ENCODE measurements at regions not wholly inside any gene's neighbourhood (a gene's known extent, or its start where the extent isn't known, plus 50 kb on each side); places are given as distances from the start of the nearest gene placed in this dataset.

DNA sequence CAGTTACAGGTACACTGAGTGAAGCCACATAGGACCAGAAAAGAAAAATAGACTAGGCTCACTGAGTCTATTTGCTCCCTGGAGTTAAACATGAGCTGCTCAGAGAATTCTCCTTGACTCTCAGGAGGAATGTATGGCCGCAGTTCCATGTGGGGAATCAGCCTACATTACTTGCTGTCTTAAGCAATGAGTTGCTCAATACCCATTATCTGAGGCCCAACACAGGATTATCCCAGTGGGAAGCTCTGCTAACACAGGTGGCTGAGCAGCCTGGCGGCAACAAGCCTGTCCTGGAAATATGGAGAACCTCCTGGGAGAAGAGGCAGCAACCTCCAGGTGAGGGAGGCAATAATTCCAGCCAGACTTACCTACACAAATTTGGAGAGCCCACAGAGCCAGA lies 177.5 kb upstream of the NREP start:
- no peaks in the 10 kb centered on the region for H3K36me3 ChIP-seq (ENCODE audit: insufficient read depth, low read length)
- Mint-ChIP-seq H3K4me3 (no peak overlapping the region), H3K4me1 (ENCODE audit: low read depth) (no peaks in the 10 kb centered on the region), H3K27ac (no peak overlapping the region), H3K9me3 (no peaks in the 10 kb centered on the region), H3K36me3 (ENCODE audit: low read depth) (no peaks in the 10 kb centered on the region), H3K27me3 (no peaks in the 10 kb centered on the region)
- intact Hi-C loops (cut with DNase I, micrococcal nuclease) = no loop called here
- H3K27ac ChIP-seq (ENCODE audit: low read depth in 1 of 2, low read length in 2 of 2) = no peak overlapping the region
- H3K4me1 ChIP-seq (ENCODE audit: insufficient read depth, low read length) = no peaks in the 10 kb centered on the region
- no peak for DNase-seq
- H3K9me3 ChIP-seq (ENCODE audit: control insufficient read depth in 1 of 2, insufficient read depth in 1 of 2, low read length in 2 of 2) = no peaks in the 10 kb centered on the region
- POLR2A ChIA-PET = no interaction called here
- CTCF ChIA-PET = no interaction called here
- TF ChIP-seq, protein P1, sequence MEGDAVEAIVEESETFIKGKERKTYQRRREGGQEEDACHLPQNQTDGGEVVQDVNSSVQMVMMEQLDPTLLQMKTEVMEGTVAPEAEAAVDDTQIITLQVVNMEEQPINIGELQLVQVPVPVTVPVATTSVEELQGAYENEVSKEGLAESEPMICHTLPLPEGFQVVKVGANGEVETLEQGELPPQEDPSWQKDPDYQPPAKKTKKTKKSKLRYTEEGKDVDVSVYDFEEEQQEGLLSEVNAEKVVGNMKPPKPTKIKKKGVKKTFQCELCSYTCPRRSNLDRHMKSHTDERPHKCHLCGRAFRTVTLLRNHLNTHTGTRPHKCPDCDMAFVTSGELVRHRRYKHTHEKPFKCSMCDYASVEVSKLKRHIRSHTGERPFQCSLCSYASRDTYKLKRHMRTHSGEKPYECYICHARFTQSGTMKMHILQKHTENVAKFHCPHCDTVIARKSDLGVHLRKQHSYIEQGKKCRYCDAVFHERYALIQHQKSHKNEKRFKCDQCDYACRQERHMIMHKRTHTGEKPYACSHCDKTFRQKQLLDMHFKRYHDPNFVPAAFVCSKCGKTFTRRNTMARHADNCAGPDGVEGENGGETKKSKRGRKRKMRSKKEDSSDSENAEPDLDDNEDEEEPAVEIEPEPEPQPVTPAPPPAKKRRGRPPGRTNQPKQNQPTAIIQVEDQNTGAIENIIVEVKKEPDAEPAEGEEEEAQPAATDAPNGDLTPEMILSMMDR (IDR thresholded peaks at IDR 0.05) = no peak
- no peaks in the 10 kb centered on the region for H3K27me3 ChIP-seq (ENCODE audit: control insufficient read depth in 1 of 2, insufficient read depth in 2 of 2, low read length in 2 of 2)
- H3K4me3 ChIP-seq (ENCODE audit: low read length) = no peak overlapping the region
- no peak for ATAC-seq (ENCODE audit: poor library complexity)

DNA sequence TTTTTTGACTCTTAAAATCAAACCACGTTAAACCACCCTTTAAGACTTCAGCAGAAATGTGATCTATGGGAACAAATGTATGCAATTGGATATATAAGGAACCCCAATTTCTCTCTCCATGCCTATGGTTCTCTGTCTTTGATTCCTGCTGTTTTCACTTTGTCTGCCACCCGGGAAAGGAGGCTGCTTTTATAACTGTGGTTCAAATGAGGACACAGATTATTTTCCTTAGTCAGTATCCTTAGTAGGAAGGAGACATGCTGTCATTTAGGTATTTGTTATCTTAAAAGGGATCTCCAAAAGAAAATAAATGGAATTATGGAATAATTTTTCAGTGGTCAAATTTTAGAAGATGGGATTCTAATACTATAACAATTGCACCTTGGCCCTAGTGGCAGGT lies 176.1 kb upstream of the NREP start:
- ATAC-seq (ENCODE audit: poor library complexity) = no peak
- H3K4me3 Mint-ChIP-seq = no peak overlapping the region
- ChIA-PET CTCF (no interaction called here), POLR2A (no interaction called here)
- H3K27ac Mint-ChIP-seq = no peak overlapping the region
- H3K9me3 Mint-ChIP-seq = no peaks in the 10 kb centered on the region
- H3K27ac ChIP-seq (ENCODE audit: low read depth in 1 of 2, low read length in 2 of 2) = no peak overlapping the region
- H3K36me3 Mint-ChIP-seq (ENCODE audit: low read depth) = no peaks in the 10 kb centered on the region
- intact Hi-C loops (cut with DNase I, micrococcal nuclease) = no loop called here
- H3K9me3 ChIP-seq (ENCODE audit: control insufficient read depth in 1 of 2, insufficient read depth in 1 of 2, low read length in 2 of 2) = no peaks in the 10 kb centered on the region
- no peaks in the 10 kb centered on the region for H3K36me3 ChIP-seq (ENCODE audit: insufficient read depth, low read length)
- no peaks in the 10 kb centered on the region for H3K27me3 Mint-ChIP-seq
- H3K4me1 ChIP-seq (ENCODE audit: insufficient read depth, low read length) = no peaks in the 10 kb centered on the region
- no peak overlapping the region for H3K4me3 ChIP-seq (ENCODE audit: low read length)
- no peak for DNase-seq
- TF ChIP-seq, protein P1 (IDR thresholded peaks at IDR 0.05) = no peak
- no peaks in the 10 kb centered on the region for H3K27me3 ChIP-seq (ENCODE audit: control insufficient read depth in 1 of 2, insufficient read depth in 2 of 2, low read length in 2 of 2)
- no peaks in the 10 kb centered on the region for H3K4me1 Mint-ChIP-seq (ENCODE audit: low read depth)

DNA sequence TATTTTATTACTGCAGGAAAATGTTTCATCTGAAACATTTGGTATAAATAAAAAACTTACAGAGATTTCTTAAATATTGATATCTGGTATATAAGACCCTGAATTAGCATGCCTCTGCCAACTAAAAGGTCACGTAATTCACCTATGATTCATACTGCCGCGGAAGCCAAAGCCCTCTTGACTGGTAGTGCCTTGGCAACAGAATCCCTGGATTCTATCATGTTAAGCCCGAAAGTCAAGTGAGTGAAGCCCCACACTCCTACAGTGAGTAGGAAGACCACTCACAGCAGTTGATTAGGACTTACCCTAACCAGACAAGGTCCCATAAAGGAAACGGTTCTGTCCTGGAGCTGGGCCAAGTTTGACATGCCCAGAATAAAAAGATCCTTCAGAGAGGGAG lies 175.6 kb upstream of the NREP start:
- Histone ChIP-seq H3K27me3 (ENCODE audit: control insufficient read depth in 1 of 2, insufficient read depth in 2 of 2, low read length in 2 of 2) (no peaks in the 10 kb centered on the region), H3K27ac (ENCODE audit: low read depth in 1 of 2, low read length in 2 of 2) (no peak overlapping the region), H3K4me3 (ENCODE audit: low read length) (no peak overlapping the region), H3K4me1 (ENCODE audit: insufficient read depth, low read length) (no peaks in the 10 kb centered on the region), H3K9me3 (ENCODE audit: control insufficient read depth in 1 of 2, insufficient read depth in 1 of 2, low read length in 2 of 2) (no peaks in the 10 kb centered on the region), H3K36me3 (ENCODE audit: insufficient read depth, low read length) (no peaks in the 10 kb centered on the region)
- Mint-ChIP-seq H3K4me1 (ENCODE audit: low read depth) (no peaks in the 10 kb centered on the region), H3K36me3 (ENCODE audit: low read depth) (no peaks in the 10 kb centered on the region), H3K27ac (no peak overlapping the region), H3K27me3 (no peaks in the 10 kb centered on the region), H3K9me3 (no peaks in the 10 kb centered on the region), H3K4me3 (no peak overlapping the region)
- TF ChIP-seq, protein P1 (IDR thresholded peaks at IDR 0.05) = no peak
- CTCF ChIA-PET = no interaction called here
- intact Hi-C loops (cut with DNase I, micrococcal nuclease) = no loop called here
- POLR2A ChIA-PET = no interaction called here
- no peak for ATAC-seq (ENCODE audit: poor library complexity)
- DNase-seq = no peak

Measured in CD4-positive, alpha-beta T cell (primary cell).